B cell (primary cell): ENCODE measurements at regions not wholly inside any gene's neighbourhood (a gene's known extent, or its start where the extent isn't known, plus 50 kb on each side); places are given as distances from the start of the nearest gene placed in this dataset.

Experiments used
- EZH2 ChIP-seq: IDR thresholded peaks from 2 replicates; pipeline ENCODE4 v1.6.1; 2012; ENCODE audit warnings: borderline replicate concordance, low read depth, mild to moderate bottlenecking, moderate library complexity, low read length; ENCODE audit not compliant: insufficient read depth, poor library complexity, severe bottlenecking
- TF ChIP-seq, protein P1 (sequence below): fragments of 200-600 bp; IDR thresholded peaks from one replicate; pipeline ENCODE4 v1.8.0; 2022; ENCODE audit warnings: antibody characterized with exemption, mild to moderate bottlenecking

DNA sequence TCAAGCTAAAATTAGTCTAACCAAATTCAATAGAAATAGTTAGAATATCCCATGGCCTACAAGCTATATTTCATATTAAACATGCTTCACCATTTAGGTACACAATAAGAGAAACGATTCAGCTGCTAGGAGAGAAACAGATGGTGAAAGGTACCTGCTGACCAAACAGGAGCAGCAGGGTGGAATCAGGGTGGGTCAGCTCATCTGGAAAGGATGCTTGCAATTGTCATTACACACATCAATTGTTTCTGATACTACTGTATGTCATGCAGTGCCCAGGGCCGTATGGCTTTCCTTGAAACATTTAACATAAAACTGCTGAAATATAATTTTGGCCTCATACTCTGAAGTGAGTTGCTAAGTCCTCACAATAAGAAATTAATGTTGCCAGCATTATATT, 776.0 kb downstream of the DACH1 start:
- no peak for TF ChIP-seq EZH2
- TF ChIP-seq, protein P1, sequence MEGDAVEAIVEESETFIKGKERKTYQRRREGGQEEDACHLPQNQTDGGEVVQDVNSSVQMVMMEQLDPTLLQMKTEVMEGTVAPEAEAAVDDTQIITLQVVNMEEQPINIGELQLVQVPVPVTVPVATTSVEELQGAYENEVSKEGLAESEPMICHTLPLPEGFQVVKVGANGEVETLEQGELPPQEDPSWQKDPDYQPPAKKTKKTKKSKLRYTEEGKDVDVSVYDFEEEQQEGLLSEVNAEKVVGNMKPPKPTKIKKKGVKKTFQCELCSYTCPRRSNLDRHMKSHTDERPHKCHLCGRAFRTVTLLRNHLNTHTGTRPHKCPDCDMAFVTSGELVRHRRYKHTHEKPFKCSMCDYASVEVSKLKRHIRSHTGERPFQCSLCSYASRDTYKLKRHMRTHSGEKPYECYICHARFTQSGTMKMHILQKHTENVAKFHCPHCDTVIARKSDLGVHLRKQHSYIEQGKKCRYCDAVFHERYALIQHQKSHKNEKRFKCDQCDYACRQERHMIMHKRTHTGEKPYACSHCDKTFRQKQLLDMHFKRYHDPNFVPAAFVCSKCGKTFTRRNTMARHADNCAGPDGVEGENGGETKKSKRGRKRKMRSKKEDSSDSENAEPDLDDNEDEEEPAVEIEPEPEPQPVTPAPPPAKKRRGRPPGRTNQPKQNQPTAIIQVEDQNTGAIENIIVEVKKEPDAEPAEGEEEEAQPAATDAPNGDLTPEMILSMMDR, result no peak
